H9 (cell line): ENCODE measurements at regions not wholly inside any gene's neighbourhood (a gene's known extent, or its start where the extent isn't known, plus 50 kb on each side); places are given as distances from the start of the nearest gene placed in this dataset.

Experiments used
- DNase-seq: peaks from one replicate; pipeline ENCODE4 v3.0.0-alpha.2; 2017
- H2AFZ ChIP-seq: one replicate; pipeline ENCODE4 v1.6.1; 2013; ENCODE audit warnings: mild to moderate bottlenecking, low read length, control low read depth, moderate library complexity
- H2AK5ac ChIP-seq: 2 replicates; pipeline ENCODE4 v1.6.1; 2013; ENCODE audit warnings: low read length, control low read depth, mixed read lengths; ENCODE audit not compliant: insufficient read length
- H2BK120ac ChIP-seq: one replicate; pipeline ENCODE4 v1.6.1; 2013; ENCODE audit warnings: low read depth, mild to moderate bottlenecking, low read length, control low read depth, inconsistent platforms; ENCODE audit not compliant: poor library complexity, severe bottlenecking
- H2BK12ac ChIP-seq: 2 replicates; pipeline ENCODE4 v1.6.1; 2013; ENCODE audit warnings: low read length, control low read depth, mixed read lengths, low read depth; ENCODE audit not compliant: insufficient read length
- H2BK15ac ChIP-seq: 2 replicates; pipeline ENCODE4 v1.6.1; 2013; ENCODE audit warnings: low read depth, low read length, control low read depth
- H2BK20ac ChIP-seq: one replicate; pipeline ENCODE4 v1.6.1; 2013; ENCODE audit warnings: low read depth, mild to moderate bottlenecking, low read length, control low read depth, inconsistent platforms; ENCODE audit not compliant: poor library complexity, severe bottlenecking
- H2BK5ac ChIP-seq: 2 replicates; pipeline ENCODE4 v1.6.1; 2013; ENCODE audit warnings: low read length, control low read depth, mixed read lengths; ENCODE audit not compliant: insufficient read length
- H3K14ac ChIP-seq: 2 replicates; pipeline ENCODE4 v1.6.1; 2013; ENCODE audit warnings: low read length, control low read depth; ENCODE audit not compliant: insufficient read depth
- H3K18ac ChIP-seq: 2 replicates; pipeline ENCODE4 v1.6.1; 2013; ENCODE audit warnings: low read depth, mild to moderate bottlenecking, mixed read lengths, low read length, control low read depth; ENCODE audit not compliant: insufficient read length
- H3K23ac ChIP-seq: 2 replicates; pipeline ENCODE4 v1.6.1; 2013; ENCODE audit warnings: low read length, control low read depth, mixed read lengths, low read depth; ENCODE audit not compliant: insufficient read length
- H3K23me2 ChIP-seq: 2 replicates; pipeline ENCODE4 v1.6.1; 2013; ENCODE audit warnings: low read depth, mild to moderate bottlenecking, mixed read lengths, low read length, control low read depth; ENCODE audit not compliant: insufficient read length, poor library complexity, severe bottlenecking
- H3K27ac ChIP-seq: 2 replicates; pipeline ENCODE4 v1.5.1; 2013; ENCODE audit warnings: low read length, control low read depth, mixed read lengths, low read depth; ENCODE audit not compliant: insufficient read length
- H3K27me3 ChIP-seq: 2 replicates; pipeline ENCODE4 v1.6.1; 2013; ENCODE audit warnings: low read length, control low read depth, inconsistent platforms; ENCODE audit not compliant: insufficient read depth
- H3K4ac ChIP-seq: 2 replicates; pipeline ENCODE4 v1.6.1; 2013; ENCODE audit warnings: low read depth, mild to moderate bottlenecking, control low read depth, inconsistent platforms, low read length, moderate library complexity
- H3K4me1 ChIP-seq: 2 replicates; pipeline ENCODE4 v1.6.1; 2013; ENCODE audit warnings: low read length, control low read depth, inconsistent platforms; ENCODE audit not compliant: insufficient read depth
- H3K4me2 ChIP-seq: 2 replicates; pipeline ENCODE4 v1.6.1; 2013; ENCODE audit warnings: low read length, control low read depth, mixed read lengths; ENCODE audit not compliant: insufficient read length, insufficient read depth
- H3K56ac ChIP-seq: 2 replicates; pipeline ENCODE4 v1.6.1; 2013; ENCODE audit warnings: low read depth, mild to moderate bottlenecking, mixed read lengths, low read length, control low read depth; ENCODE audit not compliant: insufficient read length
- H3K79me1 ChIP-seq: 2 replicates; pipeline ENCODE4 v1.6.1; 2013; ENCODE audit warnings: low read depth, mild to moderate bottlenecking, moderate library complexity, low read length, control low read depth, inconsistent platforms; ENCODE audit not compliant: insufficient read depth, poor library complexity, severe bottlenecking
- H3K79me2 ChIP-seq: 2 replicates; pipeline ENCODE4 v1.6.1; 2013; ENCODE audit warnings: low read length, control low read depth, inconsistent platforms; ENCODE audit not compliant: insufficient read depth
- H3K9ac ChIP-seq: 2 replicates; pipeline ENCODE4 v1.6.1; 2013; ENCODE audit warnings: low read length, control low read depth, mixed read lengths; ENCODE audit not compliant: insufficient read length; ENCODE audit errors: extremely low read depth
- H3K9me3 ChIP-seq: one replicate; pipeline ENCODE4 v1.6.1; 2013; ENCODE audit warnings: low read depth, low read length, inconsistent platforms; ENCODE audit not compliant: control insufficient read depth
- H3T11ph ChIP-seq: one replicate; pipeline ENCODE4 v1.6.1; 2013; ENCODE audit warnings: mild to moderate bottlenecking, low read length, control low read depth, inconsistent platforms
- H4K20me1 ChIP-seq: one replicate; pipeline ENCODE4 v1.6.1; 2013; ENCODE audit not compliant: control insufficient read depth, insufficient read length, insufficient read depth
- H4K5ac ChIP-seq: 2 replicates; pipeline ENCODE4 v1.6.1; 2013; ENCODE audit warnings: low read depth, mild to moderate bottlenecking, mixed read lengths, low read length, control low read depth; ENCODE audit not compliant: insufficient read length
- H4K8ac ChIP-seq: replicated peaks from 2 replicates; pipeline ENCODE4 v1.6.1; 2013; ENCODE audit warnings: low read length, control low read depth, mixed read lengths, low read depth; ENCODE audit not compliant: insufficient read length
- H4K91ac ChIP-seq: 2 replicates; pipeline ENCODE4 v1.6.1; 2013; ENCODE audit warnings: low read depth, mild to moderate bottlenecking, moderate library complexity, mixed read lengths, low read length, control low read depth; ENCODE audit not compliant: insufficient read length
- H3K27ac Mint-ChIP-seq, 3 experiments: 2 replicates in 2 of 3; 3 replicates in 1 of 3; pipeline ENCODE4 v1.8.0; 2020 to 2021; ENCODE audit warnings: mixed read lengths in 3 of 3, mild to moderate bottlenecking in 1 of 3, moderate library complexity in 1 of 3
- H3K27me3 Mint-ChIP-seq: 2 replicates; pipeline ENCODE4 v1.8.0; 2021; ENCODE audit warnings: low read depth, mild to moderate bottlenecking, moderate library complexity, mixed read lengths
- H3K36me3 Mint-ChIP-seq, 3 experiments: 2 replicates in 2 of 3; 3 replicates in 1 of 3; pipeline ENCODE4 v1.8.0; 2020 to 2021; ENCODE audit warnings: low read depth in 3 of 3, mixed read lengths in 3 of 3; ENCODE audit not compliant: insufficient read depth in 1 of 3
- H3K4me1 Mint-ChIP-seq, 2 experiments: 2 replicates each; pipeline ENCODE4 v1.8.0; 2020; ENCODE audit warnings: mixed read lengths in 2 of 2
- H3K4me3 Mint-ChIP-seq, 2 experiments: 2 replicates in 1 of 2; 3 replicates in 1 of 2; pipeline ENCODE4 v1.8.0; 2020 to 2021; ENCODE audit warnings: mild to moderate bottlenecking in 2 of 2, mixed read lengths in 2 of 2, moderate library complexity in 1 of 2
- H3K9me3 Mint-ChIP-seq, 2 experiments: 2 replicates in 1 of 2; 3 replicates in 1 of 2; pipeline ENCODE4 v1.8.0; 2020; ENCODE audit warnings: mild to moderate bottlenecking in 2 of 2, mixed read lengths in 2 of 2, moderate library complexity in 1 of 2
- WGBS: extraction: QIAGEN DNeasy Blood & Tissue Kit; methylation state at CpG from one replicate; pipeline ENCODE4 v1.1.7; 2013; ENCODE audit warnings: missing lambda C conversion rate, low lambda C conversion rate, mixed read lengths; ENCODE audit not compliant: insufficient read length; ENCODE audit errors: extremely low coverage; 5-methylcytosine and 5-hydroxymethylcytosine counted together
- TF ChIP-seq, protein P1 (sequence below): fragments of 200-600 bp; sonication (generic); conservative IDR thresholded peaks from 3 replicates; pipeline ENCODE4 v1.8.0; 2021; ENCODE audit warnings: antibody characterized with exemption, mild to moderate bottlenecking

GRCh38 chr10:128489324-128490247, 363.4 kb upstream of the MKI67 start:
- H3K27ac Mint-ChIP-seq: no peak overlapping the region; a peak in 1 of 7 replicates
- no peak overlapping the region for H3K27ac ChIP-seq

More at GRCh38 chr10:128489324-128490247, 363.4 kb upstream of the MKI67 start:
- DNase-seq: no peak
- no peak overlapping the region for H3T11ph ChIP-seq
- no peak overlapping the region for H3K4me3 Mint-ChIP-seq
- H3K9me3 ChIP-seq: no peaks in the 10 kb centered on the region
- H3K18ac ChIP-seq: no peak overlapping the region
- H4K20me1 ChIP-seq: no peaks in the 10 kb centered on the region
- WGBS: no CpG with 5 or more reads among the region's 13 CpGs
- no peaks in the 10 kb centered on the region for H3K23me2 ChIP-seq
- H4K8ac ChIP-seq: no peak overlapping the region
- no peak overlapping the region for H2BK12ac ChIP-seq
- H2BK5ac ChIP-seq: no peak overlapping the region
- peaks cover 0 to 2% of the 10 kb centered on the region in 2 experiments; a peak in 2 of 5 replicates for H3K9me3 Mint-ChIP-seq
- no peak overlapping the region for H3K4ac ChIP-seq
- no peak overlapping the region for H3K4me2 ChIP-seq
- H3K14ac ChIP-seq: no peak overlapping the region
- H3K23ac ChIP-seq: no peak overlapping the region
- H3K4me1 ChIP-seq: no peaks in the 10 kb centered on the region
- H3K79me2 ChIP-seq: no peaks in the 10 kb centered on the region
- H3K79me1 ChIP-seq: no peaks in the 10 kb centered on the region
- no peaks in the 10 kb centered on the region; a peak in 2 of 7 replicates for H3K36me3 Mint-ChIP-seq
- no peak overlapping the region for H2BK15ac ChIP-seq
- H3K27me3 Mint-ChIP-seq: peaks cover 3% of the 10 kb centered on the region; the same call in 1 of the 2 replicates
- H3K27me3 ChIP-seq: no peaks in the 10 kb centered on the region
- no peak overlapping the region for H3K56ac ChIP-seq
- no peak overlapping the region for H2BK20ac ChIP-seq
- no peak overlapping the region for H2BK120ac ChIP-seq
- peaks cover 10 to 13% of the 10 kb centered on the region in 2 experiments for H3K4me1 Mint-ChIP-seq
- H2AFZ ChIP-seq: no peak overlapping the region
- no peak overlapping the region for H2AK5ac ChIP-seq
- no peak overlapping the region for H4K91ac ChIP-seq
- no peak overlapping the region for H4K5ac ChIP-seq
- TF ChIP-seq, protein P1, sequence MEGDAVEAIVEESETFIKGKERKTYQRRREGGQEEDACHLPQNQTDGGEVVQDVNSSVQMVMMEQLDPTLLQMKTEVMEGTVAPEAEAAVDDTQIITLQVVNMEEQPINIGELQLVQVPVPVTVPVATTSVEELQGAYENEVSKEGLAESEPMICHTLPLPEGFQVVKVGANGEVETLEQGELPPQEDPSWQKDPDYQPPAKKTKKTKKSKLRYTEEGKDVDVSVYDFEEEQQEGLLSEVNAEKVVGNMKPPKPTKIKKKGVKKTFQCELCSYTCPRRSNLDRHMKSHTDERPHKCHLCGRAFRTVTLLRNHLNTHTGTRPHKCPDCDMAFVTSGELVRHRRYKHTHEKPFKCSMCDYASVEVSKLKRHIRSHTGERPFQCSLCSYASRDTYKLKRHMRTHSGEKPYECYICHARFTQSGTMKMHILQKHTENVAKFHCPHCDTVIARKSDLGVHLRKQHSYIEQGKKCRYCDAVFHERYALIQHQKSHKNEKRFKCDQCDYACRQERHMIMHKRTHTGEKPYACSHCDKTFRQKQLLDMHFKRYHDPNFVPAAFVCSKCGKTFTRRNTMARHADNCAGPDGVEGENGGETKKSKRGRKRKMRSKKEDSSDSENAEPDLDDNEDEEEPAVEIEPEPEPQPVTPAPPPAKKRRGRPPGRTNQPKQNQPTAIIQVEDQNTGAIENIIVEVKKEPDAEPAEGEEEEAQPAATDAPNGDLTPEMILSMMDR: no peak
- H3K9ac ChIP-seq: no peak overlapping the region
